Aorta (tissue), 5 donors: ENCODE measurements at regions not wholly inside any gene's neighbourhood (a gene's known extent, or its start where the extent isn't known, plus 50 kb on each side); places are given as distances from the start of the nearest gene placed in this dataset.
"Not testable (repeated sequence)": the region's sequence is repeated elsewhere in the genome, so short reads cannot be mapped to it uniquely, and the experiment has no call there.

Source experiments
- ATAC-seq: fragments of 200-7000 bp; cut with Tn5 transposase; one replicate; pipeline ENCODE4 v1.9.1; 2022; ENCODE audit warnings: moderate library complexity; ENCODE audit not compliant: low FRiP score
- DNase-seq, 2 donors: peaks; one replicate each; pipeline ENCODE4 v3.0.0-alpha.2; 2020
- H3K27ac ChIP-seq, 2 donors: one replicate each; pipeline ENCODE4 v1.5.1; 2013; ENCODE audit warnings: low read length in 2 of 2, mild to moderate bottlenecking in 2 of 2, moderate library complexity in 2 of 2, control low read depth in 1 of 2, inconsistent platforms in 1 of 2, low read depth in 1 of 2
- H3K27me3 ChIP-seq, 2 donors: one replicate each; pipeline ENCODE4 v1.6.1; 2013; ENCODE audit warnings: control low read depth in 1 of 2, low read length in 1 of 2, mild to moderate bottlenecking in 1 of 2, moderate library complexity in 1 of 2; ENCODE audit not compliant: insufficient read depth in 2 of 2, control insufficient read depth in 1 of 2
- H3K36me3 ChIP-seq, 2 donors: one replicate each; pipeline ENCODE4 v1.6.1; 2013; ENCODE audit warnings: control low read depth in 1 of 2, low read length in 1 of 2, mild to moderate bottlenecking in 1 of 2; ENCODE audit not compliant: insufficient read depth in 2 of 2, control insufficient read depth in 1 of 2
- H3K4me1 ChIP-seq, 2 donors: one replicate each; pipeline ENCODE4 v1.6.1; 2013; ENCODE audit warnings: low read length in 2 of 2, control low read depth in 1 of 2, mild to moderate bottlenecking in 1 of 2, moderate library complexity in 1 of 2; ENCODE audit not compliant: insufficient read depth in 2 of 2, control insufficient read depth in 1 of 2
- H3K4me3 ChIP-seq, 2 donors: one replicate each; pipeline ENCODE4 v1.5.1; 2013; ENCODE audit warnings: low read length in 2 of 2, control low read depth in 1 of 2, mild to moderate bottlenecking in 1 of 2
- H3K9me3 ChIP-seq: one replicate; pipeline ENCODE4 v1.6.1; 2013; ENCODE audit warnings: mild to moderate bottlenecking, low read length; ENCODE audit not compliant: control insufficient read depth
- WGBS, 2 donors: extraction: QIAGEN DNeasy Blood & Tissue Kit; methylation state at CpG; one replicate each; pipeline ENCODE4 v1.1.7; 2013; 5-methylcytosine and 5-hydroxymethylcytosine counted together
- intact Hi-C, 2 donors: fragments of 100-400 bp; cut with DNase I; formaldehyde crosslinking; loops; one replicate each; pipeline versions ENCODE4 v1.14.2 to v1.15.0; 2022
- donor health status: healthy with polysubstance abuse.
- donor health status: Bipolar disorder and iron deficiency.
- donor health status: DM: no; HTN: no; CAD: no.
- donor health status: DM: no; HTN: no; CAD: no.
- donor health status: DM: yes; HTN: yes; CAD: no.

- H3K4me1 ChIP-seq, result no peaks in the 10 kb centered on the region
- no peaks in the 10 kb centered on the region for H3K27me3 ChIP-seq
- ATAC-seq, result no peak
- intact Hi-C loops, result no loop called here
- no peaks in the 10 kb centered on the region for H3K9me3 ChIP-seq
- no peak overlapping the region for H3K4me3 ChIP-seq
- DNase-seq, result no peak
- H3K36me3 ChIP-seq, result no peaks in the 10 kb centered on the region
- 90 to 92% methylated on average over 4 of the region's 4 CpGs for WGBS, 2 donors
- H3K27ac ChIP-seq, result no peak overlapping the region
These were observed 91.2 kb downstream of the ARRDC3 start for GRCh38 chr5:91291628-91292569.

- peak; percentile 55 for ATAC-seq
These were observed 94.8 kb downstream of the ARRDC3 start for GRCh38 chr5:91288118-91288916.

GRCh38 chr5:91285062-91285461 lies 98.1 kb downstream of the ARRDC3 start:
- intact Hi-C loops, result loop anchor here (10.0 kb wide), 2 partner anchors 170 to 180 kb away; no protein-coding TSS in a partner anchor
- ATAC-seq, H3K27ac ChIP-seq, DNase-seq, H3K27me3 ChIP-seq, H3K9me3 ChIP-seq, H3K4me1 ChIP-seq, H3K4me3 ChIP-seq, H3K36me3 ChIP-seq: not testable (repeated sequence)
- 94 to 95% methylated on average over 4 of the region's 4 CpGs for WGBS, 2 donors

More at GRCh38 chr5:91288118-91288916, 94.8 kb downstream of the ARRDC3 start:
- no peak overlapping the region for H3K4me3 ChIP-seq
- no peak for DNase-seq
- WGBS, 2 donors, result 32% methylated on average over 3 of the region's 3 CpGs
- H3K36me3 ChIP-seq, result no peaks in the 10 kb centered on the region
- no peak overlapping the region for H3K27ac ChIP-seq
- H3K4me1 ChIP-seq, result no peaks in the 10 kb centered on the region
- no peaks in the 10 kb centered on the region for H3K27me3 ChIP-seq
- no peaks in the 10 kb centered on the region for H3K9me3 ChIP-seq
- intact Hi-C loops, result loop anchor here (10.0 kb wide), 2 partner anchors 174 to 184 kb away; no protein-coding TSS in a partner anchor

GRCh38 chr5:91283899-91284298 lies 99.2 kb downstream of the ARRDC3 start:
- no peaks in the 10 kb centered on the region for H3K4me1 ChIP-seq
- DNase-seq, result no peak
- no peaks in the 10 kb centered on the region for H3K9me3 ChIP-seq
- no peak overlapping the region for H3K27ac ChIP-seq
- ATAC-seq, result no peak
- intact Hi-C loops, result loop anchor here (5.0 to 10.0 kb wide), 4 partner anchors 98 to 179 kb away; partner anchors contain the start of gene ARRDC3 (in 1 of the 2)
- H3K27me3 ChIP-seq, result no peaks in the 10 kb centered on the region
- H3K4me3 ChIP-seq, result no peak overlapping the region
- H3K36me3 ChIP-seq, result no peaks in the 10 kb centered on the region

- Histone ChIP-seq H3K4me1 (no peaks in the 10 kb centered on the region), H3K4me3 (no peak overlapping the region), H3K36me3 (no peaks in the 10 kb centered on the region), H3K27ac (no peak overlapping the region), H3K9me3 (no peaks in the 10 kb centered on the region), H3K27me3 (no peaks in the 10 kb centered on the region)
- intact Hi-C loops, result loop anchor here (5.0 to 10.0 kb wide), 4 partner anchors 99 to 179 kb away; partner anchors contain the start of gene ARRDC3 (in 1 of the 2)
- no peak for DNase-seq
- WGBS, 2 donors, result 79 to 87% methylated on average over 4 of the region's 4 CpGs
- ATAC-seq, result no peak
These were observed 99.8 kb downstream of the ARRDC3 start for GRCh38 chr5:91283326-91283725.

- Histone ChIP-seq H3K36me3 (no peaks in the 10 kb centered on the region), H3K4me1 (no peaks in the 10 kb centered on the region), H3K27ac (no peak overlapping the region), H3K4me3 (no peak overlapping the region), H3K27me3 (no peaks in the 10 kb centered on the region), H3K9me3 (no peaks in the 10 kb centered on the region)
- WGBS, 2 donors, result 94 to 97% methylated on average over 7 of the region's 7 CpGs
- ATAC-seq (no peak), DNase-seq (no peak)
- intact Hi-C loops, result loop anchor here (5.0 to 10.0 kb wide), 4 partner anchors 100 to 177 kb away; partner anchors contain the start of gene ARRDC3 (in 1 of the 2)
These were observed 100.9 kb downstream of the ARRDC3 start for GRCh38 chr5:91282210-91282609.

- no peaks in the 10 kb centered on the region for H3K9me3 ChIP-seq
- no peaks in the 10 kb centered on the region for H3K36me3 ChIP-seq
- no peaks in the 10 kb centered on the region for H3K4me1 ChIP-seq
- H3K27me3 ChIP-seq, result no peaks in the 10 kb centered on the region
- peak overlapping the region in 1 of 2 donors; percentile 17 for H3K27ac ChIP-seq
- intact Hi-C loops, result loop anchor here (5.0 to 10.0 kb wide), 4 partner anchors 101 to 177 kb away; partner anchors contain the start of gene ARRDC3 (in 1 of the 2)
- WGBS, 2 donors, result 58 to 59% methylated on average over 5 of the region's 5 CpGs
- no peak for DNase-seq
- H3K4me3 ChIP-seq, result no peak overlapping the region
- ATAC-seq, result no peak
These were observed 101.7 kb downstream of the ARRDC3 start for GRCh38 chr5:91281401-91281800.
